SK-N-SH (cell line): ENCODE measurements at regions not wholly inside any gene's neighbourhood (a gene's known extent, or its start where the extent isn't known, plus 50 kb on each side); places are given as distances from the start of the nearest gene placed in this dataset.

ENCODE experiments used
- CTCF ChIA-PET: fragments of 300-600, 350-600 bp; formaldehyde crosslinking; extraction: SDS; loops from one replicate; lab custom pipeline; 2021; lab: Yijun Ruan, JAX
- POLR2A ChIA-PET: fragments of 350-600 bp; sonication (Branson Sonifier 250); formaldehyde crosslinking; extraction: SDS; loops from one replicate; lab custom pipeline; 2020; ENCODE audit warnings: antibody characterized with exemption, inconsistent platforms; lab: Yijun Ruan, JAX
- DNase-seq: peaks from one replicate; pipeline ENCODE4 v3.0.0; 2012
- H2AFZ ChIP-seq: fragments of 200-600 bp; sonication (generic); 2 replicates; pipeline ENCODE4 v1.8.1; 2016; ENCODE audit warnings: antibody characterized with exemption, mild to moderate bottlenecking, low read depth
- H3F3A ChIP-seq: fragments of 200-600 bp; sonication (generic); replicated peaks from 2 replicates; pipeline ENCODE3; 2016; ENCODE audit warnings: antibody characterized with exemption, mild to moderate bottlenecking; ENCODE audit not compliant: insufficient read depth
- H3K27ac ChIP-seq, 2 experiments: fragments of 200-500 bp in 1 of 2; fragments of 200-600 bp in 1 of 2; sonication (Bioruptor generic) in 1 of 2; sonication (generic), shearing (Covaris generic) in 1 of 2; 2 replicates each; pipeline versions ENCODE4 v1.5.1 to v1.6.1; 2014 to 2016; ENCODE audit warnings: low read depth in 2 of 2, inconsistent platforms in 1 of 2, low read length in 1 of 2, mild to moderate bottlenecking in 1 of 2, mixed read lengths in 1 of 2
- H3K27me3 ChIP-seq: fragments of 200-600 bp; sonication (generic), shearing (Covaris generic); 2 replicates; pipeline ENCODE4 v1.6.1; 2016; ENCODE audit warnings: mixed run types; ENCODE audit not compliant: insufficient read depth
- H3K36me3 ChIP-seq, 2 experiments: fragments of 200-500 bp in 1 of 2; fragments of 200-600 bp in 1 of 2; sonication (Bioruptor generic) in 1 of 2; sonication (generic) in 1 of 2; replicated peaks in 1 of 2; 2 replicates each; pipeline versions ENCODE3 to v1.5.1; 2014 to 2016; ENCODE audit warnings: low read length in 1 of 2, mild to moderate bottlenecking in 1 of 2; ENCODE audit not compliant: insufficient read depth in 2 of 2, control insufficient read depth in 1 of 2
- H3K4me1 ChIP-seq, 2 experiments: fragments of 200-500 bp in 1 of 2; fragments of 200-600 bp in 1 of 2; sonication (Bioruptor generic) in 1 of 2; sonication (generic), shearing (Covaris generic) in 1 of 2; 2 replicates each; pipeline versions ENCODE4 v1.5.1 to v1.6.1; 2014 to 2016; ENCODE audit warnings: low read depth in 1 of 2, low read length in 1 of 2, mixed run types in 1 of 2; ENCODE audit not compliant: insufficient read depth in 2 of 2, control insufficient read depth in 1 of 2
- H3K4me2 ChIP-seq: fragments of 200-600 bp; sonication (generic), shearing (Covaris generic); 2 replicates; pipeline ENCODE4 v1.6.1; 2017; ENCODE audit warnings: mixed run types
- H3K4me3 ChIP-seq, 2 experiments: fragments of 200-500 bp in 1 of 2; fragments of 200-600 bp in 1 of 2; sonication (Bioruptor generic) in 1 of 2; sonication (generic), shearing (Covaris generic) in 1 of 2; 2 replicates each; pipeline versions ENCODE4 v1.5.1 to v1.8.1; 2014 to 2016; ENCODE audit warnings: low read depth in 2 of 2, inconsistent platforms in 1 of 2, low read length in 1 of 2, mild to moderate bottlenecking in 1 of 2, mixed read lengths in 1 of 2, moderate library complexity in 1 of 2
- H3K79me2 ChIP-seq: fragments of 200-600 bp; sonication (generic); 2 replicates; pipeline ENCODE4 v1.8.1; 2017; ENCODE audit warnings: mild to moderate bottlenecking; ENCODE audit not compliant: insufficient read depth
- H3K9ac ChIP-seq: fragments of 200-600 bp; sonication (generic); 2 replicates; pipeline ENCODE4 v1.6.1; 2017; ENCODE audit warnings: mixed run types
- H3K9me2 ChIP-seq: fragments of 200-600 bp; sonication (generic); 2 replicates; pipeline ENCODE4 v1.6.1; 2017; ENCODE audit warnings: mixed run types
- H3K9me3 ChIP-seq: fragments of 200-600 bp; sonication (generic); 2 replicates; pipeline ENCODE4 v1.6.1; 2017; ENCODE audit warnings: mixed run types, mild to moderate bottlenecking, moderate library complexity
- H4K20me1 ChIP-seq: fragments of 200-600 bp; sonication (generic); 2 replicates; pipeline ENCODE4 v1.6.1; 2017; ENCODE audit warnings: mild to moderate bottlenecking, mixed run types; ENCODE audit not compliant: insufficient read depth
- IRF3 ChIP-seq: fragments of 150-350 bp; IDR thresholded peaks from 2 replicates; pipeline ENCODE4 v1.6.1; 2016; ENCODE audit warnings: mild to moderate bottlenecking, low read depth, low read length
- MEF2A ChIP-seq: IDR thresholded peaks from 2 replicates; pipeline ENCODE4 v1.4.0; 2012; ENCODE audit warnings: low read depth, borderline replicate concordance
- NRF1 ChIP-seq: IDR thresholded peaks from 2 replicates; pipeline ENCODE4 v1.6.1; 2012; ENCODE audit warnings: low read depth, mild to moderate bottlenecking, low read length
- RFX5 ChIP-seq: IDR thresholded peaks from 2 replicates; pipeline ENCODE4 v1.6.1; 2012; ENCODE audit warnings: mild to moderate bottlenecking, improper control_type of control experiment, low read length
- SIN3A ChIP-seq: IDR thresholded peaks from 2 replicates; pipeline ENCODE4 v1.6.1; 2012; ENCODE audit warnings: low read depth, mild to moderate bottlenecking, low read length, moderate library complexity, borderline replicate concordance
- TAF1 ChIP-seq: IDR thresholded peaks from 2 replicates; pipeline ENCODE4 v1.6.1; 2012; ENCODE audit warnings: low read depth, mild to moderate bottlenecking, low read length, moderate library complexity, borderline replicate concordance
- WGBS: methylation state at CpG from one replicate; pipeline ENCODE4 v1.1.6; 2017; ENCODE audit warnings: low lambda C conversion rate; 5-methylcytosine and 5-hydroxymethylcytosine counted together
- TF ChIP-seq, protein P1 (sequence below): fragments of 200-600 bp; sonication (generic); IDR thresholded peaks from 2 replicates; pipeline ENCODE4 v1.6.1; 2017; ENCODE audit warnings: antibody characterized with exemption, mild to moderate bottlenecking, moderate library complexity

- TF ChIP-seq MEF2A (no peak), TAF1 (no peak), SIN3A (no peak), IRF3 (no peak), RFX5 (no peak), NRF1 (no peak)
- POLR2A ChIA-PET = no interaction called here
- Histone ChIP-seq H3F3A (peaks cover 7% of the 10 kb centered on the region), H3K9ac (no peak overlapping the region), H2AFZ (no peak overlapping the region), H3K36me3 (no peaks in the 10 kb centered on the region), H3K4me1 (no peaks in the 10 kb centered on the region), H3K27ac (no peak overlapping the region), H3K4me2 (no peak overlapping the region), H3K9me2 (no peaks in the 10 kb centered on the region), H3K79me2 (no peaks in the 10 kb centered on the region), H4K20me1 (no peaks in the 10 kb centered on the region), H3K27me3 (no peaks in the 10 kb centered on the region), H3K9me3 (no peaks in the 10 kb centered on the region), H3K4me3 (no peak overlapping the region)
- no peak for DNase-seq
- CTCF ChIA-PET = no interaction called here
These were observed 409.5 kb downstream of the RAPGEF2 start for GRCh38 chr4:159512348-159512747.

DNA sequence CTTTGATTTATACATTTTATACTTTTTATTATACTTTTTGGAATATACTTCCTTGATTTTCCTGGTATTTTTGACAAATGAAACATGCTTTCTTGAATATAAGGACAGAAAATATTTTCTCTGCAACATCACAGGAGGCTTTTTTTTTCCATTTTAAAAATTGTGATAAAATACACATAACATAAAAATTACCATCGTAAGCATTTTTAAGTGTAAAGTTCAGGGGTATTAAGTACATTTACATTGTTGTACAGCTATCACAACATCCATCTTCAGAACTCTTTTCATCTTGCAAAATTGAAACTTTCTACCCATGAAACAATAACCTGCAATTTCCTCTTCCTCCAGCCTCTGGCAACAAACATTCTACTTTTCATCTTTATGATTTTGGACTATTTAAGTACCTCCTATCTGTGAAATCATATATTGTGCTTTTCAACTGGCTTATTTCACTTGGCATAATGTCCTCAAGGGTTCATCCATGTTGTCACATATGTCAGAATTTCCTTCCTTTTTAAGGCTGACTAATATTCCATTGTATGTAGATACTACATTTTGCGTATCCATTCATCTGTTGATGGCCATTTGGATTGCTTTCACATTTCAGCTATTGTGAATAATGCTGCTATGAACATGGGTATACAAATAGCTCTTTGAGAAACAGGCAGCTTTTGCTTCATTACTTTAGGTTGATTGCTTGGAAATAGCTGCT lies 412.6 kb downstream of the RAPGEF2 start:
- H3K9ac ChIP-seq = no peak overlapping the region
- no peak overlapping the region for H3K27ac ChIP-seq
- H3K27me3 ChIP-seq = no peaks in the 10 kb centered on the region
- H3K9me3 ChIP-seq = no peaks in the 10 kb centered on the region
- H3K9me2 ChIP-seq = no peaks in the 10 kb centered on the region
- no peak overlapping the region for H2AFZ ChIP-seq
- no peaks in the 10 kb centered on the region for H3K79me2 ChIP-seq
- ChIA-PET POLR2A (no interaction called here), CTCF (interaction anchor here (0.7 to 0.8 kb wide), 2 partner anchors 25 to 28 kb away, joined by 3 to 4 read pairs; no protein-coding TSS in a partner anchor)
- no peaks in the 10 kb centered on the region for H3K36me3 ChIP-seq
- TF ChIP-seq, protein P1, sequence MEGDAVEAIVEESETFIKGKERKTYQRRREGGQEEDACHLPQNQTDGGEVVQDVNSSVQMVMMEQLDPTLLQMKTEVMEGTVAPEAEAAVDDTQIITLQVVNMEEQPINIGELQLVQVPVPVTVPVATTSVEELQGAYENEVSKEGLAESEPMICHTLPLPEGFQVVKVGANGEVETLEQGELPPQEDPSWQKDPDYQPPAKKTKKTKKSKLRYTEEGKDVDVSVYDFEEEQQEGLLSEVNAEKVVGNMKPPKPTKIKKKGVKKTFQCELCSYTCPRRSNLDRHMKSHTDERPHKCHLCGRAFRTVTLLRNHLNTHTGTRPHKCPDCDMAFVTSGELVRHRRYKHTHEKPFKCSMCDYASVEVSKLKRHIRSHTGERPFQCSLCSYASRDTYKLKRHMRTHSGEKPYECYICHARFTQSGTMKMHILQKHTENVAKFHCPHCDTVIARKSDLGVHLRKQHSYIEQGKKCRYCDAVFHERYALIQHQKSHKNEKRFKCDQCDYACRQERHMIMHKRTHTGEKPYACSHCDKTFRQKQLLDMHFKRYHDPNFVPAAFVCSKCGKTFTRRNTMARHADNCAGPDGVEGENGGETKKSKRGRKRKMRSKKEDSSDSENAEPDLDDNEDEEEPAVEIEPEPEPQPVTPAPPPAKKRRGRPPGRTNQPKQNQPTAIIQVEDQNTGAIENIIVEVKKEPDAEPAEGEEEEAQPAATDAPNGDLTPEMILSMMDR = no peak
- H3F3A ChIP-seq = peaks cover 7% of the 10 kb centered on the region
- 46% methylated on average over 2 of the region's 2 CpGs for WGBS
- DNase-seq = no peak
- no peaks in the 10 kb centered on the region for H4K20me1 ChIP-seq
- H3K4me1 ChIP-seq = no peaks in the 10 kb centered on the region
- H3K4me2 ChIP-seq = no peak overlapping the region
- H3K4me3 ChIP-seq = no peak overlapping the region
